BE2C (cell line): ENCODE measurements at regions not wholly inside any gene's neighbourhood (a gene's known extent, or its start where the extent isn't known, plus 50 kb on each side); places are given as distances from the start of the nearest gene placed in this dataset.

Experiments
- DNase-seq: peaks from one replicate; pipeline ENCODE4 v3.0.0-alpha.2; 2020
- H3K27me3 ChIP-seq: fragments of 250-450 bp; sonication (Bioruptor Pico); 2 replicates; pipeline ENCODE4 v1.5.1; 2020; ENCODE audit warnings: mild to moderate bottlenecking
- H3K36me3 ChIP-seq: fragments of 250-450 bp; sonication (Bioruptor Pico); 2 replicates; pipeline ENCODE4 v1.5.1; 2020; ENCODE audit warnings: mild to moderate bottlenecking
- H3K4me1 ChIP-seq: fragments of 250-450 bp; sonication (Bioruptor Pico); 2 replicates; pipeline ENCODE4 v1.5.1; 2020
- H3K4me3 ChIP-seq: 2 replicates; pipeline ENCODE4 v1.5.1; 2011; ENCODE audit warnings: low read depth, low read length
- H3K9me3 ChIP-seq: fragments of 250-450 bp; sonication (Bioruptor Pico); 2 replicates; pipeline ENCODE4 v1.5.1; 2020
- TF ChIP-seq, protein P1 (sequence below): IDR thresholded peaks from 2 replicates; pipeline ENCODE4 v1.5.1; 2012; ENCODE audit warnings: mild to moderate bottlenecking, low read depth, low read length

DNA sequence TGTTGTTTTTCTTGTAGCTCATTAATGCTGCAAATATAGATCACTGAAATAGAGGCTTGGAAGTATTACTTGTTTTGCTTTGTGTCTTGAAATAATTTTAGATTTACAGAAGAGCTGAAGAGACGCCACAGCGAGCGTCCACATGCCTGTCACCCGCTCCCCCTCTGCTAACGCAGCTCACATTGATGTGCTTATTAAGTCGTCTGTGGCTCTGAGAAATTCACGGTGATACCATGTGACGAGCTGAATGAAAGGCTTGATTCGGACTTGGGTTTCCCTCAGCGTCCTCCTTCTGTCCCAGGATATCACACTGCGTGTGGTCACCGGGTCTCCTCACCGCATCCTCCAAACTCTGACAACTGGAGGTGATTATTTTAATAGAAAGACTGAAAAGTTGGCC lies 365.4 kb downstream of the BRD1 start:
- TF ChIP-seq, protein P1, sequence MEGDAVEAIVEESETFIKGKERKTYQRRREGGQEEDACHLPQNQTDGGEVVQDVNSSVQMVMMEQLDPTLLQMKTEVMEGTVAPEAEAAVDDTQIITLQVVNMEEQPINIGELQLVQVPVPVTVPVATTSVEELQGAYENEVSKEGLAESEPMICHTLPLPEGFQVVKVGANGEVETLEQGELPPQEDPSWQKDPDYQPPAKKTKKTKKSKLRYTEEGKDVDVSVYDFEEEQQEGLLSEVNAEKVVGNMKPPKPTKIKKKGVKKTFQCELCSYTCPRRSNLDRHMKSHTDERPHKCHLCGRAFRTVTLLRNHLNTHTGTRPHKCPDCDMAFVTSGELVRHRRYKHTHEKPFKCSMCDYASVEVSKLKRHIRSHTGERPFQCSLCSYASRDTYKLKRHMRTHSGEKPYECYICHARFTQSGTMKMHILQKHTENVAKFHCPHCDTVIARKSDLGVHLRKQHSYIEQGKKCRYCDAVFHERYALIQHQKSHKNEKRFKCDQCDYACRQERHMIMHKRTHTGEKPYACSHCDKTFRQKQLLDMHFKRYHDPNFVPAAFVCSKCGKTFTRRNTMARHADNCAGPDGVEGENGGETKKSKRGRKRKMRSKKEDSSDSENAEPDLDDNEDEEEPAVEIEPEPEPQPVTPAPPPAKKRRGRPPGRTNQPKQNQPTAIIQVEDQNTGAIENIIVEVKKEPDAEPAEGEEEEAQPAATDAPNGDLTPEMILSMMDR = no peak
- no peaks in the 10 kb centered on the region for H3K36me3 ChIP-seq
- H3K4me1 ChIP-seq = no peaks in the 10 kb centered on the region
- DNase-seq = no peak
- H3K9me3 ChIP-seq = no peaks in the 10 kb centered on the region; the same call in 1 of the 2 replicates
- no peak overlapping the region for H3K4me3 ChIP-seq
- H3K27me3 ChIP-seq = no peaks in the 10 kb centered on the region; the same call in 1 of the 2 replicates

- TF ChIP-seq, protein P1 = no peak
Measured at GRCh38 chr22:49461674-49462073, 366.0 kb downstream of the BRD1 start.

DNA sequence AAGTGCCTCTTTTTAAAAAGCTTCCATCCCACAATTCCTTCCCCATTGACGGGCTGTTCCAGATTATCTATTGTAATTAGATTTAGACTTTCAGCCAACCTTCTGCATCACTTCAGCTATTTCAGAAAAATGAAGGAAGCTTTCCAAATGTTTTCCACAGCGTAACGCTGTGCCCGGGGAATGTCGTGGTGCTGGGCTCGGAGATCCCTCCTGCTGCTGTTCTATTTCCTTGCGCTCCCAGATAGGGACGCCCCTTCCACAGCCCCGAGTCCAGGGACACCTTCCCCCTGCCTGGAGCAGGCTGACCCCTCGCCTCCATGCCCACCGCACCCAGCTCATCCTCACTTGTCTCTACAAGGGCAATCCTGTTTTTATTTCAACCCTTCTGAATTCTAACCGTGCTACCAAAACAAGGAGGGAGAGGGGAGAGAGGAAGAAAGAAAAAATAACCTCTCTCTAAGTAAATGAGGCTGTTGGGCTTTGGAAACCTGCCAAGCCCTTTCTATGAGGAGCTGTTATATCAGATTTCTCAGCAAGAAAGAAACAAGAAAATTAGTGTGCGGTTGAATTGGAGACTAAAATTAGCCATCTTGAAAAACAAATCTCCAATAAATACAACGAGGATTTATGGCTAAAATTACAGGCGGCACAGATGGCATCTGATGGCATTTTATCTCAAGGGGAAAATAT lies 366.9 kb downstream of the BRD1 start:
- H3K36me3 ChIP-seq = no peaks in the 10 kb centered on the region
- DNase-seq = no peak
- H3K4me1 ChIP-seq = no peaks in the 10 kb centered on the region
- H3K9me3 ChIP-seq = no peaks in the 10 kb centered on the region
- H3K27me3 ChIP-seq = no peaks in the 10 kb centered on the region; the same call in 1 of the 2 replicates
- H3K4me3 ChIP-seq = no peak overlapping the region
- TF ChIP-seq, protein P1 = no peak

More at GRCh38 chr22:49461674-49462073, 366.0 kb downstream of the BRD1 start:
- H3K4me1 ChIP-seq = no peaks in the 10 kb centered on the region
- H3K4me3 ChIP-seq = no peak overlapping the region
- no peaks in the 10 kb centered on the region; the same call in 1 of the 2 replicates for H3K27me3 ChIP-seq
- DNase-seq = no peak
- H3K9me3 ChIP-seq = no peaks in the 10 kb centered on the region; the same call in 1 of the 2 replicates
- H3K36me3 ChIP-seq = no peaks in the 10 kb centered on the region

DNA sequence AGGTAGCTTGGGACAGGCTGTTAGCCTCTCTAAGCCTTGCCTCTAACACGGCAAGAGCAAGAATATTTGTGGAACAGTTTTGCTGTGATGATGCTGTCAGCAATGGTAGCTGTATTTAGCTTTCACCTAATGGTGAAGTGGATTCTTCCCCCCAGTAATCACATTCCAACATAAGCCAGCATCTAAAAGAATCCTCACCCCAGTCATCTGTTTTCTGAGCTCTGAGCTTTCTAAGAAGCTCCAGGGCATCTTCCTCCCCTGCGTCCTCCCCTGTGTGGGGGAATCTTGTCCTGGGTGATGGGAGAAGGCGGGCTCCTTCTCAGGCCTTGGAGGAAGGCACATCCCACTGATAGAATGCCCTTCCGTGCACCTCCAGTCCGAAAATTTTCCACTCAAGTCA lies 367.6 kb downstream of the BRD1 start:
- Histone ChIP-seq H3K9me3 (no peaks in the 10 kb centered on the region), H3K27me3 (no peaks in the 10 kb centered on the region; the same call in 1 of the 2 replicates), H3K4me3 (no peak overlapping the region), H3K36me3 (no peaks in the 10 kb centered on the region), H3K4me1 (no peaks in the 10 kb centered on the region)
- TF ChIP-seq, protein P1 = no peak
- DNase-seq = no peak

GRCh38 chr22:49458708-49459099 lies 369.0 kb downstream of the BRD1 start:
- H3K9me3 ChIP-seq = no peaks in the 10 kb centered on the region
- no peaks in the 10 kb centered on the region for H3K36me3 ChIP-seq
- DNase-seq = no peak
- no peak overlapping the region for H3K4me3 ChIP-seq
- TF ChIP-seq, protein P1 = no peak
- no peaks in the 10 kb centered on the region for H3K4me1 ChIP-seq
- no peaks in the 10 kb centered on the region; the same call in 1 of the 2 replicates for H3K27me3 ChIP-seq

DNA sequence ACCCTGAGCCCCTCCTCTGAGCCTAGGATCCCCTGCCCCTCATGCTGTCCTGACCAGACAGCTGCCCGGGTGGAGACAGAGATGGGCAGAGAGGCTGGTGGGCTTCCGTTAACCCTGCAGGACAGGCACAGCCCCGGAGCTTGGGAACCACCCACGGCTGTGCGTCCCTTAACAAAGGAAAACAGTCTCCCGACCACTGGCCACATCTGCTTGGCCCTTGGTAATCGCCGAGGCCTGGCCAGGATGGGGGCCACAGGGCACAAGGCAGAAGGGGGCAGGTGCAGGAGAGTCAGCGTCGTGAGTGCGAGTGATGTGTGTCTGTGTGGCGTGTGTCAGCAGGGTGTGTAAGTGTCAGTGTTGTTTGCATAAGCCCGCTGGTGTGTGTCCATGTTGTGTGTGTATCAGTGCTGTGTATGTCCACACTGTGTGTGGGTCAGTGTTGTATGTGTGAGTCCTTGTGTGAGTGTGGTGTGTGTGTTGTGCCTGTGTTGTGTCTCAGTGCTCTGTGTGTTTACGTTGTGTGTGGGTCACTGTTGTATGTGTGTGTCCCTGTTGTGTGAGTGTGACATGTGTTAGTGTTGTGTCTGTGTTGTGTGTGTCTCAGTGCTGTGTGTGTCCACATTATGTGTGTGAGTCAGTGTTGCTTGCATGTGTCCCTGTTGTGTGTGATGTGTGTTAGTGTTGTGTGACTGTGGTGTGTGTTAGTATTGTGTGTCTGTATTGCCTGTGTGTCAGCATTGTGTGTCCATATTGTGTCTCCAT lies 369.5 kb downstream of the BRD1 start:
- Histone ChIP-seq H3K36me3 (no peaks in the 10 kb centered on the region), H3K9me3 (no peaks in the 10 kb centered on the region), H3K4me3 (no peak overlapping the region), H3K4me1 (no peaks in the 10 kb centered on the region), H3K27me3 (no peaks in the 10 kb centered on the region; the same call in 1 of the 2 replicates)
- TF ChIP-seq, protein P1 = no peak
- no peak for DNase-seq
